ENCODE measurements at regions not wholly inside any gene's neighbourhood (a gene's known extent, or its start where the extent isn't known, plus 50 kb on each side); places are given as distances from the start of the nearest gene placed in this dataset.

DNA sequence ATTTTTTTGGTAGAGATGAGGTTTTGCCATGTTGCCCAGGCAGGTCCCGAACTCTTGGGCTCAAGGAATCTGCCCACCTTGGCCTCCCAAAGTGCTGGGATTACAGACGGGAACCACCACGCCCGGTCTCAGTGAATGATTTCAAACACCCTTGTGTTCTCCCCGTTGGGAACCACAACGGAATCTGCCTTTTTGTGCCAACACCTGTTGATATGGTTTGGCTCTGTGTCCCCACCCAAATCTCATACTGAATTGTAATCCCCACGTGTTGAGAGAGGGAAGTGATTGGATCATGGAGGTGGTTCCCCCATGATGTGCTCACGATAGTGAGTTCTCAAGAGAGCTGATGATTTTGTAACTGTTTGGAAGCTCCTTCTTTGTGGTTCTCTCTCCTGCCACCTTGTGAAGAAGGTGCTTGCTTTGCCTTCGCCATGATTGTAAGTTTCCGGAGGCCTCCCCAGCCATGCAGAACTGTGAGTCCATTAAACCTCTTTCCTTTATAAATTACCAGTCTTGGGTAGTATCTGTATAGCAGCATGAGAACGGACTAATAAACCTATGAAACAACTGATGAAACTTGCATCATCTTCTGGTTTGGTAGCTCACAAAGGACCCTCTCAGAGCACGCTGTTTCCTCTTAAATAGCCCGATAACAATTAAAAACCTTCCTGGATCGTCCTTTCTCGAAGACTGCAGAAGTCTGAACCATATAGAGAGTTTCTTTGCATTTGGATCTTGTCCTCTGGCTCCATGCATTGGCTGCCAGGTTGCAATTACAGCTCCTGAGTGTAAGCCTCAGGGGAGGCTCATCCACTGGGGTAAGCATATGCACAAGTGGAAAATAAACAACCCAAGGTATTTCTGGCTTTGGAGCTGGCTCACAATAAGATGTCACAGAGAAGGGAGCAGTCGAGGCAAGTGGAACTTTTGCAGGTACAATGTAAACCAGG lies 91.5 kb downstream of the SPRY4 start:
- H3K56ac ChIP-seq (replicated peaks; ENCODE audit: insufficient read length, low read depth, low read length) = no peak overlapping the region
- H2BK20ac ChIP-seq (ENCODE audit: low read length) = peak overlapping the region; percentile 99
- H2BK15ac ChIP-seq (ENCODE audit: low read length) = 0 out of 2 replicates have a peak overlapping the region, but pooled peaks have one; percentile 21
- H4K8ac ChIP-seq (ENCODE audit: extremely low read depth, insufficient read depth, low read length) = no peak overlapping the region; the same call in 1 of the 2 replicates
- no peaks in the 10 kb centered on the region for H3K36me3 ChIP-seq (ENCODE audit: control insufficient read depth in 2 of 4, insufficient read depth in 4 of 4, low read length in 3 of 4)
- H2BK120ac ChIP-seq (replicated peaks; ENCODE audit: low read depth, low read length) = peak overlapping the region; percentile 97
- POLR2A ChIA-PET (ENCODE audit: partially characterized antibody) = interaction anchor here (0.6 to 2.2 kb wide), 4 partner anchors 8 to 184 kb away, joined by 3 to 8 read pairs (median 6); no protein-coding TSS in a partner anchor
- H2BK5ac ChIP-seq (ENCODE audit: low read depth, low read length) = peak overlapping the region; percentile 88; the same call in 1 of the 2 replicates
- no peaks in the 10 kb centered on the region for H4K20me1 ChIP-seq (replicated peaks in 1 of 2; ENCODE audit: control insufficient read depth in 1 of 2, insufficient read depth in 2 of 2, low read length in 2 of 2)
- H3K4me3 ChIP-seq (ENCODE audit: extremely low read depth in 1 of 4, insufficient read depth in 2 of 4, low read depth in 3 of 4, low read length in 4 of 4) = no peak overlapping the region
- no peaks in the 10 kb centered on the region; a peak in 1 of 4 replicates for H3K9me3 ChIP-seq (ENCODE audit: insufficient read depth in 2 of 2, low read depth in 1 of 2, low read length in 1 of 2)
- no peak overlapping the region for H3K14ac ChIP-seq (ENCODE audit: insufficient read length)
- H3K79me1 ChIP-seq (ENCODE audit: low read depth, low read length) = no peaks in the 10 kb centered on the region
- H4K91ac ChIP-seq (replicated peaks; ENCODE audit: insufficient read length, low read length) = peak overlapping the region; percentile 44
- no peak overlapping the region for H3K23ac ChIP-seq (ENCODE audit: insufficient read length)
- no peaks in the 10 kb centered on the region for H3K23me2 ChIP-seq (ENCODE audit: low read depth, low read length)
- H3K18ac ChIP-seq (ENCODE audit: extremely low read depth, low read length) = peak overlapping the region; percentile 72; the same call in 1 of the 2 replicates
- no peak for TF ChIP-seq NRF1 (IDR thresholded peaks at IDR 0.05; ENCODE audit: low read depth, low read length)
- TF ChIP-seq HDAC6 (IDR thresholded peaks at IDR 0.05; ENCODE audit: low read depth, low read length) = no peak
- no peak for TF ChIP-seq BACH1 (IDR thresholded peaks at IDR 0.05; ENCODE audit: low read length)
- no peak overlapping the region for H3K4ac ChIP-seq (replicated peaks; ENCODE audit: insufficient read length, low read depth, low read length)
- CTCF ChIA-PET (ENCODE audit: partially characterized antibody) = interaction anchor here (0.6 to 4.2 kb wide), 14 partner anchors 10 to 480 kb away, joined by 3 to 22 read pairs (median 3); partner anchors contain the start of gene SPRY4
- peak overlapping the region; percentile 99 for H2BK12ac ChIP-seq (ENCODE audit: low read depth, low read length)
- H2AK5ac ChIP-seq (ENCODE audit: low read depth, low read length) = peak overlapping the region; percentile 11; the same call in 1 of the 2 replicates
- no peak overlapping the region for H3K4me2 ChIP-seq (ENCODE audit: insufficient read depth in 1 of 2, low read depth in 2 of 2, low read length in 2 of 2)
- DNase-seq (ENCODE audit: low read depth in 1 of 2, low spot score in 2 of 2) (no peak), FAIRE-seq (no peak)
- H3K4me1 ChIP-seq (replicated peaks in 1 of 4; ENCODE audit: control insufficient read depth in 3 of 4, insufficient read depth in 4 of 4, low read length in 3 of 4) = peaks cover 8 to 19% (median 15%) of the 10 kb centered on the region in 4 experiments
- H4K5ac ChIP-seq (ENCODE audit: insufficient read length, low read depth, low read length) = no peak overlapping the region
- no peak overlapping the region for H3K27ac ChIP-seq (ENCODE audit: low read depth, low read length)
- 83% methylated on average over 16 of the region's 16 CpGs; no CpG with 5 or more reads in 1 of the 2 experiments for WGBS, 2 experiments (ENCODE audit: extremely low coverage in 1 of 2, insufficient coverage in 1 of 2, insufficient read length in 1 of 2, insufficient replicate concordance in 2 of 2, low coverage in 1 of 2, low lambda C conversion rate in 2 of 2, missing lambda C conversion rate in 1 of 2)
- peak overlapping the region; percentile 10; the same call in 1 of the 2 replicates for H2AFZ ChIP-seq (ENCODE audit: low read length)
- no peaks in the 10 kb centered on the region for H3K27me3 ChIP-seq (replicated peaks in 1 of 4; ENCODE audit: control insufficient read depth in 3 of 4, extremely low read depth in 1 of 4, insufficient read depth in 3 of 4, low read length in 3 of 4)
- H3K79me2 ChIP-seq (ENCODE audit: control insufficient read depth in 1 of 2, insufficient read depth in 2 of 2, low read length in 2 of 2) = no peaks in the 10 kb centered on the region
- H3K9ac ChIP-seq (replicated peaks in 1 of 4; ENCODE audit: extremely low read depth in 1 of 4, low read depth in 3 of 4, low read length in 3 of 4) = no peak overlapping the region
